Right renal cortex interstitium (tissue), 3 donors: ENCODE measurements at regions not wholly inside any gene's neighbourhood (a gene's known extent, or its start where the extent isn't known, plus 50 kb on each side); places are given as distances from the start of the nearest gene placed in this dataset.

Experiments used
- DNase-seq, 3 donors: peaks; one replicate each; pipeline ENCODE4 v3.0.0-alpha.2; 2013; ENCODE audit warnings: low read depth in 3 of 3, low spot score in 2 of 3

DNA sequence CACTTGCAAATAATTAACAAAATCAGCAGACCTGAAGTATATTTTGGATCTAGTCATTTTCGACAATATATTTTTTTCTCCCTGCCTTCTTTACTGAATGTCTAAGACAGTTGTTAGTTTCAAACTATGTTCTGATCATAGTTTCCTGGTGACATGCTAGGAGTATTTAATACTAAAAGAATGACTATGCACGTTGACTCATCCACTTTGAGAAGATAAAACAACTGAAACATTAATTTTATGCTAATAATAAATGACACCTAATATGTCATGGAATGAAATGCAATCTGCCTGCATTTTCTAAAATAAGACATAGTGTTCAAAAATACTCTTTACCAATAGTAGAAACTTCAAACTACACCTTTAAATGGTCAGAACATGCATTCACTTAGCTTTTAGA lies 2123.7 kb upstream of the C9orf72 start:
- DNase-seq = no peak

DNA sequence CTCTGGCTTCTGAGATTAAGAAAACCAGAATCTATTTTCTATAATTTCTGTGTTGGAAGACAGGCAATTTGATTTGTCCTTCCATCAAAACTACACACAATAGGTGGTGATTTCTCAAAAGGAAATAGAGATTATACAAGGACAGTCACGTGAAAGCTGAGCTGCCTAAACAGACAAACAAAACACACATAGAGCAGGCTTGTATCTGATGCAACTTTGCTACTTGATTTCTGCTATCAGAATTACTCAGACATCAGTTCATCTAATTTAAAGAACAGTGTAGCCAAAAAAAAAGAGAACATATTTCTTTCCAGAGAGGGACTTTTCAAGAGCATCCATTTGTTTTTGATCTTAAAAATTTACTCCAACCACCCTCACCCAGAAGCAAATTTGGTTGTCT lies 2128.3 kb upstream of the C9orf72 start:
- no peak for DNase-seq

DNA sequence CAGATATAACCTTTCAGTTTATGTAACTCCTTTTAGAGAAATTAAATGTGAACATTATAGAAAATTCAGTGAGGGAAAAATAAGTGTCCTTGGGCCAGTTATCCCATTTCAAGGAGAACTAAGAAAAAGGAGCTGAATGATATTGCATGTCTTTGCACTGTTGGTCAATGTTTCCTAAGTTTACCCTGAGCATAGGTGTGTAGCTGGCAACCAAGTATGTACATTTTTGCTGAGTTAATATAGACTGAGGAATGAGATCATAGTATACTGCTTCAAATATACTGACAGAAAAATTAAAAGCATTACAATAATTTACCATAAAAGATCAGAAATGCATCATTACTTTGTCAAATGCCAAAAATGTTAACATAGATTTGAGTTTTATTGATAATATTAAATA lies 2128.7 kb upstream of the C9orf72 start:
- no peak for DNase-seq

DNA sequence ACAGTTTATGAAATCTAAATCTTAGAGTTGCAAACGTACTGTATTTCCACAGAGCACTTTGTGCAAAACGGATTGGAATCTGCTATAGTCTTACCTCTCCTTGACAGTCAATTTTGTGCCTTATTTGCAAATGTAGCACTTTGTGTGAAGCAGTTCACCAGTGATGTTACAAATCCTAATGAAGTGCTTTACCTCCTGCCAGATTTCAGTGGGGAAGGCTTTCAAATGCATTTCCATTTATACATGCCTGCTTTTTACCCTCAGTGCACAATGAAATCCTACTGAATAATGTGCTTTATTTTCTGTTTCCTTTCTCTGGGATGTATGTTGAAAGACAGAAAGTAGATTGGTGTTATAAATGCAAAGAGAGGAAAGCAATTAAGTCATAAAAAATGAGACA lies 2141.6 kb upstream of the C9orf72 start:
- no peak for DNase-seq

DNA sequence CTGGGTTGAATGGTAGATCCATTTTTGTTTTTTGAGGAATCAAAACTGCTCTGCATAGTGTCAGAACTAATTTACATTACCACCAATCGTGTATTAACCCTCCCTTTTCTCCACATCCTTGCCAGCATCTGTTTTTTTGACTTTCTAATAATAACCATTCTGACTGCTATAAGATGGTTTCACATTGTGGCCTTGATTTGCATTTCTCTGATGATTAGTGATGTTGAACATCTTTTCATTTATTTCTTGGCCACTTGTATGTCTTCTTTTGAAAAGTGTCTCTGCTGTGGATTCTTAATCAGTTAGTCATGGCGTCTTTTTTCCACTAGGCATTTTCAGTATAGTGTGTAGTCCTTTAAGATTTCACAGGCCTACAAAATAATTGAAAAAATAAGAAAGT lies 2144.3 kb upstream of the C9orf72 start:
- no peak for DNase-seq

DNA sequence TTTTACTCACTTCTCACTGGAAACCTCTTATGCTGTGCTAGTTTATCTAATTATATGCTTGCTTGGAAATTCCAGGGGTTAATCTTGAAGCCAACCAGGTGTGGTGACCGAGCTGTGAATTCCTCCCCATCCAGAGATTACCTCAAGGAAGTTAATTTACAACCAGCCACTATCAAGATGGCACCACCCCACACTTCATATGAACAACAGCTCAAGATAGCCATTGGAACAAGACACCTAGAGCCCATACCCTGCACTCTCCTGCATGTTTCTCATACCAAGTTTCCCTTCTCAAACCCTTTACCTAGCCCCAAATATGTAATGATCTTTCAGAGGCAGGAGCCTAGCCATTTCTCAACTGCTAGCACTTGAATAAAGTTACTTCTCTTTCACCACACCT lies 2156.9 kb upstream of the C9orf72 start:
- no peak for DNase-seq

DNA sequence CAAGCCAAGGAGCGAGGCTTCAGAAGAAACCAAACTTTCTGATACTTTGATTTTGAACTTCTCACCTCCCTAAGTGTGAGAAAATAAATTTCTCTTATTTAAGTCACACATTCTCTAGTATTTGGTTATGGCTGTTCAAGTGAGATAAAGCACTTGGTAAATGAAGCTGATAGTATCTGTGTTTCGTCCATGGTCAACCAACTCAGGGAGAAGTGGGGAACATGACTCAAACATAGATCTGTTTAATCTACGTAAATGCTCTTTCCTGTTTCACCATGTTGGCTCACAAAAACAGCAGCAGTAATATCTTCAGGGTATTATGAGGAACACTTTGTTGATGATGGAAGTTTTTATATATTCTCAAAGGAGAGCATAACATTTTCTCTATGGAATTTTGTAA lies 2167.2 kb upstream of the C9orf72 start:
- DNase-seq = no peak

DNA sequence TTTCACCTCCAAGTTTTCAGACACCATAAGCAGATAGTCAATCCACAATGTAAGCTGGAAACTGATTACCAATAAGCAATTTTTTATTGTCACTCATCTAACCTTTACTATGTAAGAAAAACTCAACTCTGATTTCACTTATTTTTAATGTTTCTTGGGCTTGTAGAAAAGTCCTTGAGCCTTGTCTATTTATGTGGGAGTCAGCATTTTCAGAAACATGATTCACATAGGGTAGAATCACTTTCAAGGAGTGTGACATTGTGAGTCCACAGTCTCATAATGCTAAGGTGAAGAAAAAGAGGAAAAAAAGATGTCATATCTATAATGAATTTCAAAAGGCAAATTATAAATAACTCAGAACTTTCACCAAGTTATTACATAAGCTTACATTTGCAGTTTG lies 2167.9 kb upstream of the C9orf72 start:
- DNase-seq = no peak

DNA sequence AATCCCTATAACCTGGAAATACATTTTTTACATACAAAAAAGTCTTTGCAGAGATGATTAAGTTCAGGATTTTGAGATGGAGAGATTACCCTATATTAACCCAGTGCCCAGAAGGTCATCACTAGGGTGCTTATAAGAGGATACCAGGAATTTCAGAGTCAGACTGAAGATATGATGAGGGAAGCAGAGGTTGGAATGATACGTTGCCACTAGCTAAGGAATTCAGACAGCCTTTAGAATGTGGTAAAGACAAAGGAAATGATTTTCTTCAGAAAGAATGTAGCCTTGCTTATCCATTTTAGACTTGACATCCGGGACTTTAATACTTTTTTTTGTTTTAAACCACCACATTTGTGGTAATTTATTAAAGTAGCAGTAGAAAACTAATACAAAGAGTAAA lies 2176.8 kb upstream of the C9orf72 start:
- no peak for DNase-seq

DNA sequence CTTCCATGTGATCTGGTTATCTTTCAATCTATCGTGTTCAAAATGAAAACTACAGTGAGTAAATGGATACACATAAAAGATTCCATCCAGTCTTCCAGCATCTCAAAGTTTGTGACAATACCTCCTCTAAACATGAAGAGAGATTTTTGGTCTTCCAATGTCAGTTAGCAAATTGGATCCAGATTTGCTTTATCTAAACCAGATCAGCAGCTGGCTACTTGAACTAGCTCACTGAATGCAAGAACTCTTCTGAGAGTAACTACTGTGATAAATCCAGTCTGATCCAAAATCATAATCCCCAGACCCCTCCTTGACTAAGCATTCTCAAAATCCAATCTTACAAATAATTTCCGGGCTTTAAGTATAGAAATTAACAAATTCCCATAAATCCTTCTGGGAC lies 2177.9 kb upstream of the C9orf72 start:
- no peak for DNase-seq

DNA sequence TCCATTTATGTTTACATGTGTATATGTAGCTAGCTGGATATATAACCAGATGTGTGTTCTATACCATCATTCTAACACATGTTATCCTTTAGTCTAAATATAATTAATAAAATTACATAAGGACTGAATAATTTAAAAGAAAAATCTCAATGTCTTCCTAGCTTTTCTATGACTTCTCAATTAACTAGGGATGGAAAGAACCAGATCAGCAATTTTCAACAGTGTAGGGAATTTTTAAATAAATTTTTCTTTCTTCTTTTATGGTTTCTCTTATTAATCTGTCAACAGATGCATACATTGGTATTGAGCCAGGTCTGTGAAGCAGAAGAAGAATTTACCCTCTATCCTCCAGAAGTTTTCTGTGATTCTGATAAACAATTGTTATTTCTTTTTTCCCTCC lies 2180.4 kb upstream of the C9orf72 start:
- DNase-seq = no peak

DNA sequence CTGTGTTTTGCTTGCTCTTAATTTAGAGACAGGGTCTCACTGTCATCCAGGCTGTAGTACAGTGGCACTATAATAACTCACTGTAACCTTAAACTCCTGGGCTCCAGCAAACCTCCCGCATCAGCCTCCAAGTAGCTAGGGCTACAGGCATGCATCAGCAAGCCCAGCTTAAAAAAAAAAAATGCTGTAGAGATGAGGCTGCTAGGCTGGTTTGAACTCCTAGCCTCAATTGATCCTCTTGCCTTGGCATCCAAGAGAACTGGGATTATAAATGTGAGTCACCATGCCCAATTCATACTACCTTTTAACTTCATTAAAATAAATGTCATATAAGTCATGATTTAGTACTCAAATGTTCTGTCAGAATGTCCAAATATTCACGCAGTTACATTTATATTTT lies 2195.7 kb upstream of the C9orf72 start:
- no peak for DNase-seq

DNA sequence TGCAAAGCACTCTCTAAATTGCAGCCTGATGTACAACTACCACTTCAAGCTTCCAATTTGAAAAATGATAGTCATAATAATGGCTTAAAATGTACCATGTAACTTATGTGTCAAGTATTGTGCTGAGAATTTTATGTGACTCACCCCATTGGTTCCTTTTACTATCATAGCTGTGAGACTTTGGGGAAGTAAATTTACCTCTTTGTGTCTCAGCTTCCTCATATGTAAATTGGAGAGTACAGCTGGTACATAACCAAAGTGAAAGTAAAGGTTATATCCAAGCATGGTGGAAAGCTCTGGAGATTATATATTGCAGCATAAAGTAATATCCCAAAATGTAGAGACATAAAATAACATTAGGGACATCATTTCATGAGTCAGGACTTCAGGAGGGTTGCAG lies 2200.4 kb upstream of the C9orf72 start:
- DNase-seq = no peak

DNA sequence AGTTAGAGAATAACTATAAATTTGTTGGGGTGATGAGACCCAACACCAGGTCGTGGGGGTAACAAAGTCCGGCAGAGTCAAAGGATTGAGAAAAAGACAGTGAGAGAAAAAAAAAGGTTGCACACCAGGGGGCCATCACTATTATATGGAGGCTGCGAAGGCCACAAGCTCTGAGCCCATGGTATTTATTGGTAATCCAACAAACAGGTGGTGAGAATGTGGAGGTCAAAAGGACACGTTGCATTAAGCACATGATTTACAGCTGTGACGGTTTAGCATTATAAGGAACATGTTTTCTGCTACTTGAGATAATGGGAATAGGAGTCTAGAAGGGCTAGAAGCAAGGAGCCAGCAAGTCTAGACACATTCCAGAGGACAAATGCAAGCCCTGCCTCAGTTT lies 2202.2 kb upstream of the C9orf72 start:
- no peak for DNase-seq

DNA sequence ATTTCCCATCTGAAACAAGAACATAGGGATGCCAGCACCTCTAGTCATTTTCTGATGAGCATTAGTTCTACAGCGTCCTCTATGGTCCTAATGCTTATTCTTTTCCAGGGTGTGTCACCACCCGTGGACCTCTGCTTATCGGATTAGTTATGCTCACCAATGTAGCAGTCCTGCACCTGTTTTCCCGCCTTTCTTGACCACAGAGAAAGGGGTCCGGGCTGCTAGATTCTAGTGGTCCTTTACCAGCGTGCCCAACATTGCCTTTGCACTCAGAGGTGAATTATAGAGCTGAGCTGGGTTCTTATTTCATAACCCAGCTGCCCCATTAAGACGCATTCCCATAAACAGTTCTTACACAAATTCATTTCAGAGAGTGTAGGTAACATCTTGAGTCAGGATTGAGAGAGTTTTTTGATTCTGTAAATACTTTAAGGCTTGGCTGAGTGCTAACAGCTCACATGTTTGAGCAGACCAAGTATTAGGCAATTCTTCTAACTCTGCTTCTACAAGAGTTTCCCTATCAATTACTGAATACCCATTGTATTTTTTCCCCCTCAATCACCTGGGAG lies 2205.1 kb upstream of the C9orf72 start:
- DNase-seq = no peak

DNA sequence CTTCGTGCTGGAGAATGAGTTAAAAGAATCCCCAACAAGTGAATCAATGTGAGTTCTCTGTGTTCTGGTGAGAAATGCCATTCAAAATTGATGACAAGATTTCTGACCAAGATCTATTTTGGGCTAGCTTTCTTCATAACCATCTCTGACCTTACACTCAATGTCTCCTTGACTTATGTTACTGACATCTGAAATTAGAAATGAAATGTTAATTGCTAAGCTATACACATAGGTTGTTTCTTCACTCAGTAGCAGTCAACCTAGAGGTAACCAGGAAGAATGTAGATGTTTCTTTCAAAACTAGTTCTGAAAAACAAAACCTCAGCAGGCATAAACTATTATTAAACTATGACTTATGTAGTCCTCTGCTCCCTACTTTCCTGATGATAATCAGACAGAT lies 2220.7 kb upstream of the C9orf72 start:
- no peak for DNase-seq

DNA sequence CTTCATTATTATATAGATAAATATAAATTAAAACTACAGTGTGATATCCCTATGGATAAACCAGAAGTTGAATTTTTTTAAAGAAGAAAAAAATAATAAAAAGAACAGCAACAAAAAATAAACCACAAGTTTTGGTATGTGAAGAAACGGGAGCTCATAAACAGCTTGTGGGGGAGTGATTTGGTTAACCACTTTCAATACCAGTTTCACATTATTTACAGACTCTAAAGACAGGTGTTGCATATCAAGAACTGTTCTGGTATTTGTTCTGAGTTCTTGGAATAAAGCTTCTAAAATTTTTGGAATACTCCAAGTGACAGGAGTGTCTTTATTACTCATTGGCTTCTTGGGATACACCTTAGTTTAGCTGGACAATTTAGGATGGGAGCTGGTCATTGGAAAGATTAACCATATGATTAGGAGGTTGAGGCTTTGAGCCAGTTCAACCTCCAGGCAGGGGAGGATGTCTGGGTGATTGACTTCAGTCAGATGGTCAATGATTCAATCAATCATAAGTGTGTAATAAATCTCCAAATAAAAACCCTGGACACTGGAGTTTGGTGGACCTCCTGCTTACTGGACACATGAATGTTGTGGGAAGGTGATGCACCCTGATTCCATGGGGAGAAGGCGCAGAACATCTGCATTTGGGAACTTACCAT lies 2223.1 kb upstream of the C9orf72 start:
- DNase-seq = no peak

DNA sequence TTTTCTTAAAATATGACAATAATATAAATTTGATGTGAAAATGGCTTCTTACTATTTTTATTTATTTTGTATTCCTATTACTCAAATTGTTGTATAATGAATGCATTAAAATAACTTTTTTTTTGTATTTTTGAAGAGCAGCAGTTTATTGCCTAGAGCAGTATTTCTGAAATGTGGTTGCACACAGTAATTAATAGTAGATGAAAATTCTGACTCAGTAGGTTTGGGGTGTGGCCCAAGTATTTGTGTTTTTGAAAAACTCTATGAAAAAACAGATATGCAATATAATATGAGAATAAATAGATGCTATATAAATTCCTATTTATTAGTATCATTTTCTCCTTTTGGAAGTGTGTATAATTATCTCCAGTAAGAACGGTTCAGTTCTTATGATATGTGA lies 2225.3 kb upstream of the C9orf72 start:
- DNase-seq = no peak

DNA sequence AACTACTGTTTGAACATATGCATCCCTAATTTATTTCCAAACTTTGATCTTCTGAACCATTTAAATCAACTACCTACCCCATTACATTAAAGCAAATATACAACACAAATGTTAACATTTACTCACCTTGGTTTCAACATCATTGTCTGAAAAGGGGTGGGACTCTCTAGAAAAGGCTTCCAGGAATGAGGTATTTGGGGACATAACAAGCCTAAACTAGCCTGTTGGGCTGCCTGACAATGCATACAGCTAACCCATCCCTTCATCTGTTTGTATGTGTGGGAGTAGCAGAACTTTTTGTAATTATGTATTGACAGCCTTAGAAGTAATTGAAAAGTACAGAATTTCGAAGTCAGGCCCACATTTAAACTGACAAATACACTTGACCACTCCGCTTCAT lies 2225.9 kb upstream of the C9orf72 start:
- DNase-seq = no peak

DNA sequence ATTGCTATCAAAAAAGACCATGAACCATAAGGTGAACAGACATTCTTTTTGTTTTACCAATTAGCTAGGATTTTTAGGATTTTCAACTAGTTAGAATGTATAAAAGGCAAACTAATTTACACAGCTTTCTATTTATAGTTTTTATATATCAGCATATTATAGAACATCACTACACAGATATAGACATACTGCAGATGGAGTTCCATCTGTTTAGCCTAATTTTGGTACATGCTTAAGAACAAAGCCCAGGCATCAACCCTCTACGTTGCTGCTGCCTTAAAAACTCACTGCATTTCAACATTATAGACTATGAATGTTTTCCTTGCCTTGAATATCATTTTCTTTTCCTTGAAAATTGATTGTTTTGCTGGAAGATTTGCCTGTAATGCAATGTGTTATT lies 2227.5 kb upstream of the C9orf72 start:
- DNase-seq = no peak

DNA sequence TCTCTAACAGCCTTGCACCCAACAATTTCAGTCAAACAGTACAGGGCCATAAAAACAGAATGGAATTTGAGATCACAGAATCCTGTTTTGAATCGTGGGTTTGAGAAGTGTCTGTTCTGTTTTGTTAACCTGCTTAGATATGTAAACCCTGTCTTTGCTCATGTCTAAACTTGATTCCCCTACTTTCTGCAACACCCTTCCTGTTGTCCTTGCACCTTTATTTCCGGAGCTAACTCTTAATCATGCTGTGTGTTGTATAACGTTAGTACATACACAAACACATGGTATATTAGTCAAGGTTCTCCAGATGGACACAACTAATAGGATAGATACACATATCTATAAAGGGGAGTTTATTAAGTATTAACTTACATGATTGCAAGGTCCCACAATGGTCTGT lies 2229.2 kb upstream of the C9orf72 start:
- DNase-seq = no peak

DNA sequence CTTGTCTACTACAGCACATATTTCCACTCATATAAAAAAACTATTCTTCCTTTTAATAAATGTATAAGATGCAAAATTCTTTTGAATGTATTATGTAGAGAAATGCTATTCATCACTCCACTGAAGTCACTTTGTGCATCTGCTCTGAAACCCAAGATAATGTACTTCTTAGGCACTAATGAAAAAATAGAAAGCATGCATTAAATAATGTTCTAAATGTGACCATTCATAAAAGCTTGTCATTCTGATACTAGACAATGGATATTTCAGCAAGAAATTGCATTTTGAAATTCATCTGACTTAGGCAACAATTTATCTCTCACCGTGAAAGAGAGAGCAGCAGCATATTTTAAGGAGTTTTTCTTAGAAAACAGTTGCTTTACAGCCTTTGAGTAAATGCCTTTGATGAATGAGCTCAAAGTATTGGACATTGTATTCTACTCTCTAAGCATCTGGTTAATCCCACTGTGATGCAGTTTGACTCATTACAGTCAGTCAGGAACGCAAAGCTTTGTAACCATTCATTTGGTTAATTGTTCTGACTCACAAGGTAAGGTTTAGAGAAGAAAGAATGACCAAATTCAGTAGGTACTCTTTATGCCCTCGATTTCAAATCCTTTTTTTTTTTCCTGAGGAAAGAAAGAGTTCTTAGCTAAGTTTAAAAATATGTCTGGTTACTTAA lies 2233.8 kb upstream of the C9orf72 start:
- no peak for DNase-seq
